GM12891 (cell line): ENCODE measurements at regions not wholly inside any gene's neighbourhood (a gene's known extent, or its start where the extent isn't known, plus 50 kb on each side); places are given as distances from the start of the nearest gene placed in this dataset.
"Not testable (repeated sequence)": the region's sequence is repeated elsewhere in the genome, so short reads cannot be mapped to it uniquely, and the experiment has no call there.

Source experiments
- PAX5 ChIP-seq: IDR thresholded peaks from 2 replicates; pipeline ENCODE4 v1.6.1; 2011; ENCODE audit warnings: low read length, moderate library complexity, mild to moderate bottlenecking; ENCODE audit not compliant: insufficient read depth, severe bottlenecking
- POLR2A ChIP-seq: IDR thresholded peaks from 2 replicates; pipeline ENCODE4 v1.6.1; 2011; ENCODE audit warnings: low read depth, low read length, control low read depth
- POLR2AphosphoS5 ChIP-seq: IDR thresholded peaks from 2 replicates; pipeline ENCODE4 v1.6.1; 2011; ENCODE audit warnings: low read depth, low read length, control low read depth
- POU2F2 ChIP-seq: IDR thresholded peaks from 2 replicates; pipeline ENCODE4 v1.6.1; 2011; ENCODE audit warnings: low read depth, mild to moderate bottlenecking, control low read depth, low read length, moderate library complexity
- SPI1 ChIP-seq: IDR thresholded peaks from 2 replicates; pipeline ENCODE4 v1.6.1; 2011; ENCODE audit warnings: low read depth, low read length, control low read depth
- TAF1 ChIP-seq: IDR thresholded peaks from 2 replicates; pipeline ENCODE4 v1.6.1; 2011; ENCODE audit warnings: low read depth, low read length, control low read depth

- not testable (repeated sequence) for TF ChIP-seq POLR2A, TAF1, POU2F2, PAX5, POLR2AphosphoS5, SPI1
These were observed 99.1 kb downstream of the HNRNPD start for GRCh38 chr4:82274700-82275099.
